Right lobe of liver (tissue), 4 donors: ENCODE measurements at regions not wholly inside any gene's neighbourhood (a gene's known extent, or its start where the extent isn't known, plus 50 kb on each side); places are given as distances from the start of the nearest gene placed in this dataset.

Experiments used
- POLR2A ChIP-seq: fragments of 450-650 bp; IDR thresholded peaks from one replicate; pipeline ENCODE4 v1.6.1; 2017; ENCODE audit warnings: antibody characterized with exemption, mild to moderate bottlenecking
- TF ChIP-seq, protein P1 (sequence below), 4 donors: fragments of 200-600 bp in 3 of 4; fragments of 450-650 bp in 1 of 4; IDR thresholded peaks; one replicate each; pipeline versions ENCODE4 v1.5.1 to v1.8.0; 2016 to 2022; ENCODE audit warnings: antibody characterized with exemption in 4 of 4, mild to moderate bottlenecking in 2 of 4
- donor health status: DM: no; HTN: no; CAD: no.
- donor health status: DM: no; HTN: no; CAD: no.
- donor health status: DM: no; HTN: yes; CAD: no.

DNA sequence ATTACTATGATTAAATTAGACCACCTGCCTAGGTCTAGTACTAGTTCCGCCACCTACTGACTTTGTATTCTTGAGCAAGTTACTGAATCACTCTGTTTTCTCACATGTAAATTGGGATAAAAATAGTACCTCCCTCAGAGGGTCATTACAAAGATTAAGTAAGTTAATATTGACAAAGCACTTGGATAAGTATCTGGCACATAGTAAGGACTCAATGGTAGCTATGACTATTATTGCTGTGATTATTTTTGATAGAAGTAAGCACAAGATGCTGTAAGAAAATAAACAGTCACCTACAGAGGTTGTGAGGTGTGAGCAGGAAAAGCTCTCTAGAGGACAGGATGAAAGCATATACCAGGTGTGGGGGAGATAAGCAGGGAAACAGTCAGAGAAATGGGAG, 173.1 kb upstream of the PAPPA start:
- TF ChIP-seq, protein P1, sequence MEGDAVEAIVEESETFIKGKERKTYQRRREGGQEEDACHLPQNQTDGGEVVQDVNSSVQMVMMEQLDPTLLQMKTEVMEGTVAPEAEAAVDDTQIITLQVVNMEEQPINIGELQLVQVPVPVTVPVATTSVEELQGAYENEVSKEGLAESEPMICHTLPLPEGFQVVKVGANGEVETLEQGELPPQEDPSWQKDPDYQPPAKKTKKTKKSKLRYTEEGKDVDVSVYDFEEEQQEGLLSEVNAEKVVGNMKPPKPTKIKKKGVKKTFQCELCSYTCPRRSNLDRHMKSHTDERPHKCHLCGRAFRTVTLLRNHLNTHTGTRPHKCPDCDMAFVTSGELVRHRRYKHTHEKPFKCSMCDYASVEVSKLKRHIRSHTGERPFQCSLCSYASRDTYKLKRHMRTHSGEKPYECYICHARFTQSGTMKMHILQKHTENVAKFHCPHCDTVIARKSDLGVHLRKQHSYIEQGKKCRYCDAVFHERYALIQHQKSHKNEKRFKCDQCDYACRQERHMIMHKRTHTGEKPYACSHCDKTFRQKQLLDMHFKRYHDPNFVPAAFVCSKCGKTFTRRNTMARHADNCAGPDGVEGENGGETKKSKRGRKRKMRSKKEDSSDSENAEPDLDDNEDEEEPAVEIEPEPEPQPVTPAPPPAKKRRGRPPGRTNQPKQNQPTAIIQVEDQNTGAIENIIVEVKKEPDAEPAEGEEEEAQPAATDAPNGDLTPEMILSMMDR (IDR thresholded peaks at IDR 0.05): no peak
- TF ChIP-seq POLR2A: no peak
